Lower leg skin (tissue), 4 donors: ENCODE measurements at regions not wholly inside any gene's neighbourhood (a gene's known extent, or its start where the extent isn't known, plus 50 kb on each side); places are given as distances from the start of the nearest gene placed in this dataset.
A peak's percentile ranks its signal among the peaks of the same experiment; 100 is the strongest.

Experiments used
- DNase-seq, 2 donors: peaks; one replicate each; pipeline ENCODE4 v3.0.0-alpha.2; 2019; ENCODE audit warnings: low spot score in 2 of 2
- H3K4me3 ChIP-seq: fragments of 200-600 bp; sonication (generic); 2 replicates; pipeline ENCODE4 v1.5.1; 2017; ENCODE audit warnings: mild to moderate bottlenecking, low read depth; ENCODE audit not compliant: poor library complexity, severe bottlenecking
- POLR2A ChIP-seq, 2 donors: fragments of 450-650 bp; IDR thresholded peaks; one replicate each; pipeline ENCODE4 v1.6.1; 2016 to 2017; ENCODE audit warnings: antibody characterized with exemption in 2 of 2, mild to moderate bottlenecking in 1 of 2, moderate library complexity in 1 of 2
- WGBS, 2 donors: methylation state at CpG; one replicate each; pipeline ENCODE4 v1.1.5; 2018; 5-methylcytosine and 5-hydroxymethylcytosine counted together
- intact Hi-C: fragments of 100-400 bp; cut with DNase I; formaldehyde crosslinking; loops from one replicate; pipeline ENCODE4 v1.15.0; 2023; ENCODE audit warnings: low total_unique reads
- TF ChIP-seq, protein P1 (sequence below), 3 donors: fragments of 450-650 bp; IDR thresholded peaks; one replicate each; pipeline ENCODE4 v1.5.1; 2016; ENCODE audit warnings: antibody characterized with exemption in 3 of 3, mild to moderate bottlenecking in 3 of 3, moderate library complexity in 2 of 3

DNA sequence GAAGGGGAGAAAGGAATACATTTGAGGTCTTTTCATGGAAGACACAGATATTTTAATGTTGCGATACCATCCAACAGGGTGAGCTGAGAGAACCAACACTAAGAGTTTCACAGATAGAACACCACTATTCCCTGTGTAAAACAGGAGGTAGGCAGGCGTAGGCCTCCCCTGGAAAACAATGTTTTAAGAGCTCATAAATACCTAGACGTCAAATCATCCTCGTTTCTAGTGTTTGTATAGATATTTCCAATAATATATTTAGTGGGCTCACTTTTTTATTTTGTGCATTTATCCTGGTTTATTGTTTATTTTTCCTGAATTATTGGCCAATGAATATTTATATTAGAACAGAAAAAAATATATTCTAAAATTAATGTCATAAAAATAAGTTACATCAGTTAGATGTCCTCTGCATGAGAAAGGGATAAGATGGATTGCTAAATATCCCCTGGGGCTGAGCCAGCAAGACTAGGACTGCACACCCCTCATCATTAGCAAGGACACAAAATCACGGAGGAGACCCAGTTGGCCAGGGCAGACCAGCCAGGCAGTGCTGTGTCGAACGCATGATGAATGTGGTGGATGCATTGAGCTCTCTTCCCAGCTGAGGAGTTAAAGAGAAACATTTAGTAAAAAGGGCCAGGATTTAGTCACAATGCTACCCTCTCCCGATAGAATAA is 380.5 kb downstream of the C6orf118 start:
- intact Hi-C loops: loop anchor here (1.0 kb wide), 1 partner anchor 44 kb away; no protein-coding TSS in a partner anchor
- no peak for DNase-seq
- no peak overlapping the region for H3K4me3 ChIP-seq
- 58 to 75% methylated on average over 8 of the region's 8 CpGs for WGBS, 2 donors
- TF ChIP-seq POLR2A (IDR thresholded peaks at IDR 0.05): no peak
- TF ChIP-seq, protein P1, sequence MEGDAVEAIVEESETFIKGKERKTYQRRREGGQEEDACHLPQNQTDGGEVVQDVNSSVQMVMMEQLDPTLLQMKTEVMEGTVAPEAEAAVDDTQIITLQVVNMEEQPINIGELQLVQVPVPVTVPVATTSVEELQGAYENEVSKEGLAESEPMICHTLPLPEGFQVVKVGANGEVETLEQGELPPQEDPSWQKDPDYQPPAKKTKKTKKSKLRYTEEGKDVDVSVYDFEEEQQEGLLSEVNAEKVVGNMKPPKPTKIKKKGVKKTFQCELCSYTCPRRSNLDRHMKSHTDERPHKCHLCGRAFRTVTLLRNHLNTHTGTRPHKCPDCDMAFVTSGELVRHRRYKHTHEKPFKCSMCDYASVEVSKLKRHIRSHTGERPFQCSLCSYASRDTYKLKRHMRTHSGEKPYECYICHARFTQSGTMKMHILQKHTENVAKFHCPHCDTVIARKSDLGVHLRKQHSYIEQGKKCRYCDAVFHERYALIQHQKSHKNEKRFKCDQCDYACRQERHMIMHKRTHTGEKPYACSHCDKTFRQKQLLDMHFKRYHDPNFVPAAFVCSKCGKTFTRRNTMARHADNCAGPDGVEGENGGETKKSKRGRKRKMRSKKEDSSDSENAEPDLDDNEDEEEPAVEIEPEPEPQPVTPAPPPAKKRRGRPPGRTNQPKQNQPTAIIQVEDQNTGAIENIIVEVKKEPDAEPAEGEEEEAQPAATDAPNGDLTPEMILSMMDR (IDR thresholded peaks at IDR 0.05): no peak

GRCh38 chr6:164928057-164928727 is 381.2 kb downstream of the C6orf118 start:
- no peak for DNase-seq
- no peak overlapping the region for H3K4me3 ChIP-seq
- WGBS, 2 donors: 52 to 59% methylated on average over 17 of the region's 17 CpGs
- TF ChIP-seq, protein P1 (IDR thresholded peaks at IDR 0.05): no peak
- no peak for TF ChIP-seq POLR2A (IDR thresholded peaks at IDR 0.05)
- intact Hi-C loops: no loop called here

- TF ChIP-seq, protein P1 (IDR thresholded peaks at IDR 0.05): peak in 1 of 3 donors; percentile 68
- TF ChIP-seq POLR2A (IDR thresholded peaks at IDR 0.05): no peak
- 13 to 16% methylated on average over 17 of the region's 17 CpGs for WGBS, 2 donors
- peak; percentile 61 to 90 for DNase-seq
- intact Hi-C loops: no loop called here
- no peak overlapping the region for H3K4me3 ChIP-seq
Measured at GRCh38 chr6:164927288-164928056, 381.9 kb downstream of the C6orf118 start.

DNA sequence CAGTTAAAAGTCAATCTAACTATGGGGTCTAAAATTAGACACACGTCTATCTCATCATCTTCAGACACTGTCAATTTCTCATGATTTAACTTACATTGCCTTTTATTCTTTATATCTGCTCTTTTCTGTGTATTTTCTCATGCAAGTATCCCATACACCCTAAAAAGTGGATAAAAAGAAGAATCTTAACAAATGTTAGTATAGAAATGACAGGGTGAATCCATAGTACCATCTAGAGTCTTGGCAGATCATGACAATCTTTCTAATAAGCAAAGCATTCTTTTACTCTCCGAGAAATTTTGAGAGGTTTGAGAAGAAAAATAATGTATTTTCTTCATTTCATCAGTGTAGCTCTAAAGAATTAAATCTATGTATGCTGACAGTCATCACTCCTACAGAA is 382.7 kb downstream of the C6orf118 start:
- TF ChIP-seq POLR2A (IDR thresholded peaks at IDR 0.05): no peak
- TF ChIP-seq, protein P1 (IDR thresholded peaks at IDR 0.05): no peak
- intact Hi-C loops: no loop called here
- WGBS, 2 donors: 54 to 59% methylated on average over 2 of the region's 2 CpGs
- H3K4me3 ChIP-seq: no peak overlapping the region
- no peak for DNase-seq

- H3K4me3 ChIP-seq: no peak overlapping the region
- DNase-seq: no peak
- intact Hi-C loops: no loop called here
- TF ChIP-seq, protein P1 (IDR thresholded peaks at IDR 0.05): peak in 1 of 3 donors; percentile 12
- no peak for TF ChIP-seq POLR2A (IDR thresholded peaks at IDR 0.05)
- 80 to 83% methylated on average over 5 of the region's 5 CpGs for WGBS, 2 donors
Measured at GRCh38 chr6:164925681-164926530, 383.5 kb downstream of the C6orf118 start.
